ENCODE measurements at regions not wholly inside any gene's neighbourhood (a gene's known extent, or its start where the extent isn't known, plus 50 kb on each side); places are given as distances from the start of the nearest gene placed in this dataset.
"Not testable (repeated sequence)": the region's sequence is repeated elsewhere in the genome, so short reads cannot be mapped to it uniquely, and the experiment has no call there.

- in situ Hi-C loops (cut with MboI; ENCODE audit: low sequenced_read_pairs): no loop called here
Observed at GRCh38 chr16:26382586-26382985, 684.1 kb upstream of the C16orf82 start.

DNA sequence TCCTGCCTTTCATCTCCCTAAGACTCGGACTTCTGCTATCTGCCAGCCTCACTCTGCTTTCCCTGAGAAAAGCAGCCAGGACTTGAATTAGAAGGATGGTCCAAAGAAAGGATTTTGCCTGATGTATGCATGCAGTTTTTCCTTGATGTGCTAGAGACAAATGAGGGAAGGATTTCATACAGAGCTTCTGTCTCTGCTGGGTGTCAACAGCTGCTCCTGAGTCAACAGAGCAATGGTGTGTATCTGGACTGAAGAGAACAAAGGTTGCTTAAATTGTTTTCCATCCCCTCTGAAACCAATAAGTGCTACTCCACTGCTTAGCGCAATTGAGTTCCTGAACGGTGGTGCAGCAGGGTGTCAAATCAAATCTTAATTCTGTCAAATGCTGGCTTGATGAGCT is 680.6 kb upstream of the C16orf82 start:
- in situ Hi-C loops (cut with MboI; ENCODE audit: low sequenced_read_pairs): no loop called here

- in situ Hi-C loops (cut with MboI; ENCODE audit: low sequenced_read_pairs): no loop called here
Observed at GRCh38 chr16:26391833-26392232, 674.9 kb upstream of the C16orf82 start.

DNA sequence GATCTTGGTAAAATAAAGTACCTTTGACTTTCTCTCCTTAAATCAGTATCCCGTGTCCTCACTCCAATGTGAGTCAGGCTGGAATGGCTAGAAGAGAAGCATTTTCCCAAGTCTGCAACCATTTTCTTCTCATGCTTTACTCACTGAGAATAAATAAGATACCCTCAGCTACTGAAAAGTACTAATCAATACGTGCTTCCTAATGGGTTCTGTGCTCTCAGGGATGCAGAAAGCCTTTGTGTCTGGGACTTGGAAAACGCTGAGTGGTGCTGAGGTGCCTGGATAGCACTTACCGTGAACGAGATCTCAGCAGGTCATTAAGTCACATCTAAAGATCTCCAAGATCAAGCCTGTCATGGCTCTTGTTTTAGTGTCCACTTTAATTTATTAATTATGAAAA is 672.3 kb upstream of the C16orf82 start:
- in situ Hi-C loops (cut with MboI; ENCODE audit: low sequenced_read_pairs): no loop called here

- in situ Hi-C loops (cut with MboI; ENCODE audit: low sequenced_read_pairs): no loop called here
Observed at GRCh38 chr16:26395700-26396099, 671.0 kb upstream of the C16orf82 start.

DNA sequence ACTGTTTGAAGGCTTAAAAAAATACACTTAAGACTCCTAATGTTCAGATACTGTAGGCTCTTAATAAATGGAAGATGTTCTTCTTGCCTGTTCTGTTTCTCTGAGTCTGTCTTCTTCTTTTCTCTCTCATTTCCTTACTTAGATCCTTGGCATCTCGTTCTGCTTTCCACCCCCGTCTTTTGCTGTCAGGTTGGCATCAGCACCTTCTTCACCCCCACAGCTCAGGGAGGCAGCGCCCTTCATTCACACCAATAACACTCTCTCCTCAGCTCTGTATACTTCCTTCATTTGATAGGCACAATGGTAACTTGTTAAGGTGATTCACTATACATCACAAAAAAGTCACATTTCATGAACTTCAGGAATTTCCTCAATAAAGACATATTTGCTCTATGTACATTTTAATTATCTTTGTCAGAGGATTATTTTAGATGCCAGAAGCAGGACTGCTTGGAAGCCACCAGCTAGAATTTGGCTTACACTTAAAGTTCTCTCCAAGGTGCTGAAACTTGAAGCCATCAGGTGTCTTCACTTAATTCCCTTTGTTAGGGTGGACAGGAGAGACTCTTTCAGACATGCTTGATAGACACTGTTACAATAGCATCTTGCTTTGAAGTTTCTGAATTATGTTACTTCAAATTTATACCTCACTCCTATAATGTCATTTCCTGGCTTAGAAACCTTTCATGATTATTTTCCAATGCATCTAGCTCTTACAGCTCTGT is 670.1 kb upstream of the C16orf82 start:
- in situ Hi-C loops (cut with MboI; ENCODE audit: low sequenced_read_pairs): no loop called here

DNA sequence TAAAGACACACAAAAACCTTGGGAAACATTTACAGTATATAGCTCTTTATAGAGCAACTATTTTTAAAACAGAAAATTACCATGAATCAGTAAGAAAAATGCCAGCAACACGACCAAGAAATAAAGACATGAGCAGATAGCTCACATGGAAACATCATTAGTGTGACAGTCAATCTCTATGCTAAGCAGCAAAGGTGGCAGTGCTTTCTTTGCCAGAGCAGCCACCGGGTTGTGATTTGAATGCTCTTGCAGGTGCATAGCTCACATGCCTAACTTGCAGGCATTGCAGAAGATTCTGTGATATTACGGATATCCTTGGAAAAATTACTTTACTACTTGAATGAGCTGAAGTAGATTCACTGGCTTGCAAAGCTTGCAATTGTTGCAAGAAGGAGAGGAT is 652.9 kb upstream of the C16orf82 start:
- in situ Hi-C loops (cut with MboI; ENCODE audit: low sequenced_read_pairs): no loop called here

- in situ Hi-C loops (cut with MboI; ENCODE audit: low sequenced_read_pairs): not testable (repeated sequence)
Observed at GRCh38 chr16:26419458-26419857, 647.3 kb upstream of the C16orf82 start.

DNA sequence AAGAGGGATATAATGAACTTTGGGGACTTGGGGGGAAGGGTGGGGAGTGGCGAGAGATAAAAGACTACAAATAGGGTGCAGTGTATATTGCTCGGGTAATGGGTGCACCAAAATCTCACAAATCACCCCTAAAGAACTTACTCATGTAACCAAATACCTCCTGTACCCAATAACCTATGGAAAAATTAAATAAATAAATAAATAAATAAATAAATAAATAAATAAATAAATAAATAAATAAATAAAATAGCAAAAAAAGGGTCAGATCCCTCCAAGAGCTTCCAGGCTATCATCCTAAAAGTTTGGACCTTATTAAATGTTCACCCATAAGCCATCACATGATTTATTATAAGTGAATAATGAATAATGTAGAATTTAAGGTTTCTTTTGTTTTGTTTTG is 636.1 kb upstream of the C16orf82 start:
- in situ Hi-C loops (cut with MboI; ENCODE audit: low sequenced_read_pairs): loop anchor here (25.0 kb wide), 1 partner anchor 93 kb away; no protein-coding TSS in a partner anchor

- in situ Hi-C loops (cut with MboI; ENCODE audit: low sequenced_read_pairs): loop anchor here (25.0 kb wide), 1 partner anchor 97 kb away; no protein-coding TSS in a partner anchor
Observed at GRCh38 chr16:26433807-26434206, 632.9 kb upstream of the C16orf82 start.

DNA sequence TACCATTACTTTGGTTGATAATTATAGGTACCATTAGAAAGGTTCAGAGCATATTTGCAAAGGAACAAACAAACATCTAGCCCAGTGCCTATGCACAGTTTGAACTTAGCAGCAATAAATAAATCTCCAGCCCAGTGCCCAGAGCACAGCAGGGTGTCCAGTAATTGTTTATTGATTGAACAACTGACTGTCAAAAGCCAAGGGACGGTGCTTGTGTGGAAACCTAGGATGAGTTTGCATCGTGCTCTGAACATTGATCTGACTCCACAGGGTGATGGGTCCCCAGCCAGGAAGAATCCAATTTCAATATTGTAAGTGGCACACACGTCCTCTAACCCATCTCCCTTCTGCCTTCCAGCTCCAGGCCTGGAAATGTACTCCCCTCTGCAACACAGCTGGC is 625.5 kb upstream of the C16orf82 start:
- in situ Hi-C loops (cut with MboI; ENCODE audit: low sequenced_read_pairs): loop anchor here (25.0 kb wide), 1 partner anchor 104 kb away; no protein-coding TSS in a partner anchor

GRCh38 chr16:26442321-26442720 is 624.4 kb upstream of the C16orf82 start:
- in situ Hi-C loops (cut with MboI; ENCODE audit: low sequenced_read_pairs): loop anchor here (25.0 kb wide), 1 partner anchor 105 kb away; no protein-coding TSS in a partner anchor

- in situ Hi-C loops (cut with MboI; ENCODE audit: low sequenced_read_pairs): loop anchor here (25.0 kb wide), 1 partner anchor 110 kb away; no protein-coding TSS in a partner anchor
Observed at GRCh38 chr16:26447570-26447969, 619.2 kb upstream of the C16orf82 start.

GRCh38 chr16:26453215-26453614 is 613.5 kb upstream of the C16orf82 start:
- in situ Hi-C loops (cut with MboI; ENCODE audit: low sequenced_read_pairs): no loop called here

GRCh38 chr16:26454102-26454501 is 612.6 kb upstream of the C16orf82 start:
- in situ Hi-C loops (cut with MboI; ENCODE audit: low sequenced_read_pairs): no loop called here

DNA sequence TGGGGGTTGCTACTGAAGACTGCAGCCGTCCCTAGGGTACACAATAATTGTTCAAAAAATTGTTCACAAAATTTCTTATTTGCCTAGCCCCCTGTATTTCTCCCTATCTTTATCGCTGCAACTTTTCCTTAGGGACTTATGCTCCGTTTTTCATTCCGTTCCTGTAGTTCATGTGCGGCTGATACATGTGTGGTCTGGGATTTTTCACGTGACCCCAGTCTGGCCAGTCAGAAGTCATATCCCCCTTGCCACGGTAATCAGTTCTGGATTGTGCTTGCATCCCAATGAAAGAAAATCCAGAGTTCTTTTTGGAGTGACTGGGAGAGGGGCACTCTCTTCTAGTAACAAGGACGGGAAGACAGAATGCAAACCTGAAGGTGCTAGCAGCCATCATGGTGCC is 610.7 kb upstream of the C16orf82 start:
- in situ Hi-C loops (cut with MboI; ENCODE audit: low sequenced_read_pairs): no loop called here

GRCh38 chr16:26457095-26457494 is 609.6 kb upstream of the C16orf82 start:
- in situ Hi-C loops (cut with MboI; ENCODE audit: low sequenced_read_pairs): no loop called here

DNA sequence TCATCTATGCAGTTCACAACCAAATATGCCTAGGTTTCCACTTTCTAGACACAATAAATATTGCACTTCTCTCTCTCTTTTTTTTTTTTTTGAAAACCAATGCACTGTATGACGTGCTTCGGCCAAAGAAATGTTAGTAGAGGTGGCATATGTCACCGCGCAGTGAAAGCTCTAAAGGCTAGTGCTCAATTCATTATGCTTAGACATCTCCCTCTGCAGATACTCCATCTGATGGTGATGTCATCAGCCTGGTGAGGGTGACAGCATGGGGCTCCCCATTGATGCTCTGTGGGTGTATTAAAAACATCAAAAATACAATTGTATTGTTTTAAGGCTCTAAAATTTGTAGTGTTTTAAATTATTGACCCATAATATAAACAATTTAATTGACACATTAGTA is 608.8 kb upstream of the C16orf82 start:
- in situ Hi-C loops (cut with MboI; ENCODE audit: low sequenced_read_pairs): no loop called here

DNA sequence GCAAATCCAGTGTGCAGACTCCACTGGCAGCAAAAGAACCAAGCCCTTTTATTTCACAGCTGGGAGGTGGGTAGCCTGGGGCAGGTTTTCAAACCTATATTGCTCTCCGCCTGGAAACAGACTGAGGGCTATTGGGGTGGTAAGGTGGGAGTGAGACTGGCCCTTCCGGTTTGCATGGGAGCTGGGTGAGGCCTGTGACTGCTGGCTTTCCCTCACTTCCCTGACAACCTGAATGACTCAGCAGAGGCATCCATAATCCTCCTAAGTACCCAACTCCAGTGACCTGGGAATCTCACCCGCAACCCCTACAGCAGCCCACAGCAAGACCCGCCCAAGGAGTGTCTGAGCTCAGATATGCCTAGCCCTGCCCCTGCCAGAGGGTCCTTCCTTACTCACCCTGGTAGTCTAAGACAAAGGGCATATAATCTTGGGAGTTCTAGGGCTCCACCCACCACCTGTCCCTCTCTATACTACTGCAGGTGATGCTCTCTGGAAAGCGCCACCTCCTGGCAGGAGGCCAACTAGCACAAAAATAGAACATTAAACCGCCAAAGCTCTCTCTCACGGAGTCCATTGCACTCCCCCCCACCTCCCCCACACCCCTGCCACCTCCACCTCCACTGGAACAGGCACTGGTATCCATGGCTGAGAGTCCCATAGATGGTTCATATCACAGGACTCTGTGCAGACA is 602.0 kb upstream of the C16orf82 start:
- in situ Hi-C loops (cut with MboI; ENCODE audit: low sequenced_read_pairs): no loop called here

DNA sequence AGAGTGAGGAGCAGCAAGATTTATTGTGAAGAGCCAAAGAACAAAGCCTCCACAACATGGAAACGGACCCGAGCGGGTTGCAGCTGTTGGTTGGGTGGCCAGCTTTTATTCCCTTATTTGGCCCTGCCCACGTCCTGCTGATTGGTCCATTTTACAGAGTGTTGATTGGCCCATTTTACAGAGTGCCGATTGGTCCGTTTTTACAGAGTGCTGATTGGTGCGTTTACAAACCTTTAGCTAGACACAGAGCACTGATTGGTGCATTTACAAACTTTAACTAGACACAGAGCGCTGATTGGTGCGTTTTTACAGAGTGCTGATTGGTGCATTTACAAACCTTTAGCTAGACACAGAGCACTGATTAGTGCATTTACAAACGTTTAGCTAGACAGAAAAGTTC is 592.3 kb upstream of the C16orf82 start:
- in situ Hi-C loops (cut with MboI; ENCODE audit: low sequenced_read_pairs): not testable (repeated sequence)

DNA sequence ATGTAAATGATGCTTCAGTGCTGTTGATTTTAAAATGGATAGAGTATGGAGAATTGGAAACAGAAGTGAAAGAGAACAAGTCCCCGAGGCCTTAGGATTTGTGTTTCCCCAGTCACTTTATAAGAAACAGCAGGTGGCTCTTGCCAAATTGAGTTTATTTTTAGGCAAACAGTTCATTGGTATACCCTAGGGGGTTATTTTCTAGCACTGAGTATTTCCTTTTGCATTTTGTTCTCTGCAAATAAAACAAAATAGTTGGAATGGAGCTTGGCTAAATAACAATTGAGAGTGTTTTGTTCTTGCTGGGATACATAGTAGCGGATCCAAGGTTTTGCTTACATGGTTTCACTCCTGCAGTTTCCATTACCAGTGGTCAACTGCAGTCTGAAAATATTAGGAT is 591.1 kb upstream of the C16orf82 start:
- in situ Hi-C loops (cut with MboI; ENCODE audit: low sequenced_read_pairs): no loop called here

- in situ Hi-C loops (cut with MboI; ENCODE audit: low sequenced_read_pairs): no loop called here
Observed at GRCh38 chr16:26491101-26491670, 575.5 kb upstream of the C16orf82 start.

All from HL-60/S4 treated with retinoic acid at 250 ng/mL for 4 days and 3 days (cell line).